ENCODE measurements at regions not wholly inside any gene's neighbourhood (a gene's known extent, or its start where the extent isn't known, plus 50 kb on each side); places are given as distances from the start of the nearest gene placed in this dataset.
"Not testable (repeated sequence)": the region's sequence is repeated elsewhere in the genome, so short reads cannot be mapped to it uniquely, and the experiment has no call there.

- no peak for DNase-seq
These were observed 115.0 kb downstream of the ADAM29 start for GRCh38 chr4:175033162-175033561.

- DNase-seq: no peak
These were observed 115.8 kb downstream of the ADAM29 start for GRCh38 chr4:175034007-175034406.

- DNase-seq: no peak
These were observed 117.0 kb downstream of the ADAM29 start for GRCh38 chr4:175034986-175035705.

- DNase-seq: no peak
These were observed 117.7 kb downstream of the ADAM29 start for GRCh38 chr4:175035905-175036304.

GRCh38 chr4:175048111-175048784 lies 130.1 kb downstream of the ADAM29 start:
- no peak for DNase-seq

- DNase-seq: no peak
These were observed 130.7 kb downstream of the ADAM29 start for GRCh38 chr4:175048906-175049305.

- no peak for DNase-seq
These were observed 133.8 kb downstream of the ADAM29 start for GRCh38 chr4:175051974-175052373.

GRCh38 chr4:175054980-175055379 lies 136.8 kb downstream of the ADAM29 start:
- no peak for DNase-seq

GRCh38 chr4:175062183-175062592 lies 144.0 kb downstream of the ADAM29 start:
- no peak for DNase-seq

- no peak for DNase-seq
These were observed 147.1 kb downstream of the ADAM29 start for GRCh38 chr4:175065228-175065627.

- no peak for DNase-seq
These were observed 148.9 kb downstream of the ADAM29 start for GRCh38 chr4:175066923-175067627.

- DNase-seq: no peak
These were observed 150.1 kb downstream of the ADAM29 start for GRCh38 chr4:175068266-175068665.

- no peak for DNase-seq
These were observed 152.3 kb downstream of the ADAM29 start for GRCh38 chr4:175070444-175070843.

GRCh38 chr4:175071123-175071522 lies 153.0 kb downstream of the ADAM29 start:
- no peak for DNase-seq

- no peak for DNase-seq
These were observed 169.0 kb downstream of the ADAM29 start for GRCh38 chr4:175087145-175087544.

- no peak for DNase-seq
These were observed 172.0 kb downstream of the ADAM29 start for GRCh38 chr4:175090116-175090515.

- DNase-seq: no peak
These were observed 173.5 kb downstream of the ADAM29 start for GRCh38 chr4:175091649-175092048.

- no peak for DNase-seq
These were observed 174.0 kb downstream of the ADAM29 start for GRCh38 chr4:175092114-175092513.

- DNase-seq: not testable (repeated sequence)
These were observed 174.9 kb downstream of the ADAM29 start for GRCh38 chr4:175093055-175093454.

- DNase-seq: no peak
These were observed 185.2 kb downstream of the ADAM29 start for GRCh38 chr4:175103403-175103802.

- no peak for DNase-seq
These were observed 188.1 kb downstream of the ADAM29 start for GRCh38 chr4:175106301-175106700.

- no peak for DNase-seq
These were observed 191.8 kb downstream of the ADAM29 start for GRCh38 chr4:175109933-175110332.

GRCh38 chr4:175125410-175126068 lies 207.4 kb downstream of the ADAM29 start:
- no peak for DNase-seq
